ENCODE measurements at regions not wholly inside any gene's neighbourhood (a gene's known extent, or its start where the extent isn't known, plus 50 kb on each side); places are given as distances from the start of the nearest gene placed in this dataset.

DNA sequence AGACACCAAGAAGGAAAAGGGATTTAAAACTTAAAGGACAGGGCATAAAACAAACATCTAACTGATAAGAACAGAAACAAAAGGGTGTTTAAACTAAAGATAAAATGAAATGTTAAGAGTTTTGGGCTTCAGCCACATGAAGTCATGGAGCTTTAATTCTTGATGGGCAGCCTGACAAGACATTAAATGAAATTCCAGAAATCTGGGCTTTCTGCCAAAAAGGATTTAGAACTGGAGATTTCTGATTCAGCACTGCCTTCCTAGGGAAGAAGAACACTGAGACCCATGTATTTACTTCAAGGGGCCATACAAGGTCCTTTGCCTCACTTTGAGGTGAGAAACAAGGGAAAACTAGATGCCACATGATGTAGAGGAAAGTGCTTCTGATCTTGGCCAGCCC is 355.9 kb upstream of the RAG2 start:
- Histone ChIP-seq H3K4me1 (ENCODE audit: control insufficient read depth in 1 of 2, insufficient read depth in 2 of 2, low read length in 2 of 2) (no peaks in the 10 kb centered on the region), H3K27me3 (ENCODE audit: low read depth, low read length) (no peaks in the 10 kb centered on the region), H3K9me3 (ENCODE audit: control insufficient read depth in 1 of 2, low read length in 2 of 2) (peaks cover 0 to 4% of the 10 kb centered on the region in 2 donors), H3K4me3 (ENCODE audit: low read depth in 1 of 2, low read length in 2 of 2) (no peak overlapping the region), H3K27ac (ENCODE audit: low read length) (no peak overlapping the region), H3K36me3 (ENCODE audit: control insufficient read depth in 1 of 2, insufficient read depth in 2 of 2, low read length in 2 of 2) (no peaks in the 10 kb centered on the region)

DNA sequence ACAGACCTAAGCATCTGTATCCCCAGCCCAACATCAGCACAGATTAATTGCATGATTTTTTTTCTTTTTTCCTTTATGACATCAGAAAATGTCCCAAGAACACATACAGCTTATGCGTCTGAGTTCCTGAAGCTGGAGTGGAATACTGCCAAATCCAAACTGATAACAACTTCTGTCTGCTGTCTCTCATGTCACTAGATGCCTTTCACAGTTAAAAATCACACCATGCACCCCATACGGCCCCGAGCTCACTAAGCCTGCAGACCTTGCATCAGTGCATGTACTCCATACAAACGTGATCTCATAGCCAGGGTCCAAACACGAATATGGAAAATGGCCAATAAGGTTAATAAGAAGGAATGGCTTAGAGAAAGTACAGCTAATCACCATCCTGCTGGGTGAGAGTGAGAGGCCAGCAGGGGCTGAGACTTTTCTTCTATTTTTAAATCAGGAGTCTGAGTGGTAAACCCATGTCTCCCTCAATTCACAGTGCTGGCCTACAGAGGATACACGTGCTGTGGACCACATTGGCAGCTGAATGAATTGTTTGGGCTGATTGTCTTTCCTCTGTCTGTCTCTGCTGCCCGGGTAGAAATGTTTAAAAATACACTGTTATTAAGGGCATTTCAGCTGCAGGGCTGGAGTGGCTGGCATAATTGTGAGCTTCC is 350.6 kb upstream of the RAG2 start:
- Histone ChIP-seq H3K4me3 (ENCODE audit: low read depth in 1 of 2, low read length in 2 of 2) (no peak overlapping the region), H3K27me3 (ENCODE audit: low read depth, low read length) (no peaks in the 10 kb centered on the region), H3K36me3 (ENCODE audit: control insufficient read depth in 1 of 2, insufficient read depth in 2 of 2, low read length in 2 of 2) (no peaks in the 10 kb centered on the region), H3K9me3 (ENCODE audit: control insufficient read depth in 1 of 2, low read length in 2 of 2) (no peaks in the 10 kb centered on the region), H3K4me1 (ENCODE audit: control insufficient read depth in 1 of 2, insufficient read depth in 2 of 2, low read length in 2 of 2) (no peaks in the 10 kb centered on the region), H3K27ac (ENCODE audit: low read length) (no peak overlapping the region)

DNA sequence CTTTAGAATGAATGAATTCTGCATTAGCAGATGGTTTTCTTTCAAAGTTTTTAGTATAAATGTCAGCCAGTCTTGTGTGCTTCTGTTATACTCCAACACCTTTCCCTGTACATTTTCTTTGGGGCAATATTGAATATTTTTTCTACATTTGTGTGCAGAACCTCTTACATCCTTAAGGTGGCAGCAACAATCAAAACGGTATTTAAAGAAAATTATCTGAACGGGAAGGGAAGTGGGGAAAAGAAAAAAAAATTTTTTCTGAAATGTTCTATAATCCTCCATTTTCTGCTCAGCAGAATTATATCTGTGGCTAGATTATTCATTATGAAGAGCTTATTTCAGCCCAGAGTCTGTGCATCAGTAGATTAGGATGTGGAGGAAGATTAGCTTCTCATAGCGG is 347.3 kb upstream of the RAG2 start:
- Histone ChIP-seq H3K4me1 (ENCODE audit: control insufficient read depth in 1 of 2, insufficient read depth in 2 of 2, low read length in 2 of 2) (no peaks in the 10 kb centered on the region), H3K36me3 (ENCODE audit: control insufficient read depth in 1 of 2, insufficient read depth in 2 of 2, low read length in 2 of 2) (no peaks in the 10 kb centered on the region), H3K9me3 (ENCODE audit: control insufficient read depth in 1 of 2, low read length in 2 of 2) (no peaks in the 10 kb centered on the region), H3K27ac (ENCODE audit: low read length) (no peak overlapping the region), H3K27me3 (ENCODE audit: low read depth, low read length) (no peaks in the 10 kb centered on the region), H3K4me3 (ENCODE audit: low read depth in 1 of 2, low read length in 2 of 2) (no peak overlapping the region)

DNA sequence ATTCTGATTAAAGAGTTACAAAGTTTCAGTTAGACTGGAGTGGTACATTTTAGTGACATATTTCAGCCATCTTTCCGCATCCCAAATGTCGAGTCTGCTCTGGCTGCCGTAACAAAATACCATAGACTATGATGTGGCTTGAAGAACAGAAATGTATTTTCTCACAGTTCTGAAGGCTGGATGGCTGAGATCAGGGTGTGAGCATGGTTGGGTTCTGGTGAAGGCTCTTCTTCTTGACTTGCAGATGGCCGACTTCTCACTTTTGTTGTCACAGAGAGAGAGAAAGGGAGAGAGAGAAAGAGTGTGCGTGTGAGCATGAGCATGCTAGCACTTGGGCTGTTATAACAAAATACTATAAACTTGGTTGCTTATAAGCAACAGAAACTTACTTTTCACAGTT is 335.4 kb upstream of the RAG2 start:
- no peak overlapping the region for H3K4me3 ChIP-seq (ENCODE audit: low read depth in 1 of 2, low read length in 2 of 2)
- no peak overlapping the region for H3K27ac ChIP-seq (ENCODE audit: low read length)
- H3K36me3 ChIP-seq (ENCODE audit: control insufficient read depth in 1 of 2, insufficient read depth in 2 of 2, low read length in 2 of 2) = no peaks in the 10 kb centered on the region
- no peaks in the 10 kb centered on the region for H3K4me1 ChIP-seq (ENCODE audit: control insufficient read depth in 1 of 2, insufficient read depth in 2 of 2, low read length in 2 of 2)
- no peaks in the 10 kb centered on the region for H3K27me3 ChIP-seq (ENCODE audit: low read depth, low read length)
- no peaks in the 10 kb centered on the region for H3K9me3 ChIP-seq (ENCODE audit: control insufficient read depth in 1 of 2, low read length in 2 of 2)

DNA sequence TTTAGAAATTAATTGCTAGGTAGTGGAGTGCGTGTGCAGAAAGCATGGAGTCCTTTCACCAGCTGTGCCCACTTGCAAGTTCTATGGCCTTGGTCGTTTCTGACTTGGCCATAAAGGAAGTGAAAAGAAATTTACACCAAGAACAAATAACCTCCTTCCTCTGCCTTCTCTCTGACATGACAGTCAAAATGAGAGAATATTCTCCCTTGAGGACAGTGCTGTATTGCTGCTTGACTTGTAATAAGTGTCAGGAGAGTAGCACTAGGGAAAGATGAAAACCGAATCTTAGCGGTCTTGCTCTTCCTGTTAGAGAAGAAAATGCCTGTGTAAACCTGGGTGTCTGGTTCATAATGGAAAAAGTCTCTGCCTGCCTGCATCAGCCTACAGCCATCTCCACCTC is 333.1 kb upstream of the RAG2 start:
- H3K36me3 ChIP-seq (ENCODE audit: control insufficient read depth in 1 of 2, insufficient read depth in 2 of 2, low read length in 2 of 2) = no peaks in the 10 kb centered on the region
- no peaks in the 10 kb centered on the region for H3K9me3 ChIP-seq (ENCODE audit: control insufficient read depth in 1 of 2, low read length in 2 of 2)
- no peaks in the 10 kb centered on the region for H3K27me3 ChIP-seq (ENCODE audit: low read depth, low read length)
- no peaks in the 10 kb centered on the region for H3K4me1 ChIP-seq (ENCODE audit: control insufficient read depth in 1 of 2, insufficient read depth in 2 of 2, low read length in 2 of 2)
- H3K4me3 ChIP-seq (ENCODE audit: low read depth in 1 of 2, low read length in 2 of 2) = no peak overlapping the region
- no peak overlapping the region for H3K27ac ChIP-seq (ENCODE audit: low read length)

DNA sequence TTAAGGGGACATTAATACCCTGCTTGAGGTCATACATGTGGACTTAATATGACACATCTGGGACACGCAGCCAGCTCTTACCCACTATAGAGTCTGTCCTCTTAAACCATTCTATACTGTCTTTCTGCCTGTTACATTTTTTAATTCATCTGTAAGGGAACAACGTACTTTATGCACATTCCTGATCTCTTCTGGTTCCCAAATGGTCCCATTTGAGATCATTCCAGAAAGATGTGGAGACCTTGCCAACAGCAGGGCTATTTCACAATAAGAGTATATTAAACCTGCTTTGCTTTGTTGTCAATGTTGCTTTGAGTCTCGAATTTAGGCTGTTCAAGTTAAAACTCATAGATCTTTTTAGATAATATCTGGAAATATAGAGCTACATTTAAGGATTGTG is 332.2 kb upstream of the RAG2 start:
- H3K9me3 ChIP-seq (ENCODE audit: control insufficient read depth in 1 of 2, low read length in 2 of 2) = no peaks in the 10 kb centered on the region
- H3K4me1 ChIP-seq (ENCODE audit: control insufficient read depth in 1 of 2, insufficient read depth in 2 of 2, low read length in 2 of 2) = no peaks in the 10 kb centered on the region
- no peaks in the 10 kb centered on the region for H3K27me3 ChIP-seq (ENCODE audit: low read depth, low read length)
- no peak overlapping the region for H3K27ac ChIP-seq (ENCODE audit: low read length)
- H3K4me3 ChIP-seq (ENCODE audit: low read depth in 1 of 2, low read length in 2 of 2) = no peak overlapping the region
- no peaks in the 10 kb centered on the region for H3K36me3 ChIP-seq (ENCODE audit: control insufficient read depth in 1 of 2, insufficient read depth in 2 of 2, low read length in 2 of 2)

DNA sequence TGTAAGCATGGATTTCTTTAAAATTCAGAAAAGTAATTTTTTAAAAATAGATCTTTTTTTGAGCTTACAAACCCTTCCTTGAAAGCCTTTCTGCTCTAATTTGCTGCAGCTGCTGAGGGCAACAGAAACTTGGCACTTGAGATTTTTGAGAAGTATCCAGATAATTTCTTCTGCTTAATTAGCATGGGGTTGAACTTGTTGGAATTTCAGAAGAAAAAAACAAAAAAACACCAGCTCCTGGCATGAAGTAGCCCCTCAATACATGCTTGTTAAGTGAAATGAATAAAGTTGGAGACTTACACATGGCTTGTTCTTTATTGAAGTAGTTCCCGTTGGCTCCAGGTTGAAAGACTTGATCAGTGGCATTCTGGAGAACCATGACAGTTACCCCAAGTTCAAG is 331.4 kb upstream of the RAG2 start:
- Histone ChIP-seq H3K4me3 (ENCODE audit: low read depth in 1 of 2, low read length in 2 of 2) (no peak overlapping the region), H3K36me3 (ENCODE audit: control insufficient read depth in 1 of 2, insufficient read depth in 2 of 2, low read length in 2 of 2) (no peaks in the 10 kb centered on the region), H3K4me1 (ENCODE audit: control insufficient read depth in 1 of 2, insufficient read depth in 2 of 2, low read length in 2 of 2) (no peaks in the 10 kb centered on the region), H3K27me3 (ENCODE audit: low read depth, low read length) (no peaks in the 10 kb centered on the region), H3K9me3 (ENCODE audit: control insufficient read depth in 1 of 2, low read length in 2 of 2) (no peaks in the 10 kb centered on the region), H3K27ac (ENCODE audit: low read length) (no peak overlapping the region)

DNA sequence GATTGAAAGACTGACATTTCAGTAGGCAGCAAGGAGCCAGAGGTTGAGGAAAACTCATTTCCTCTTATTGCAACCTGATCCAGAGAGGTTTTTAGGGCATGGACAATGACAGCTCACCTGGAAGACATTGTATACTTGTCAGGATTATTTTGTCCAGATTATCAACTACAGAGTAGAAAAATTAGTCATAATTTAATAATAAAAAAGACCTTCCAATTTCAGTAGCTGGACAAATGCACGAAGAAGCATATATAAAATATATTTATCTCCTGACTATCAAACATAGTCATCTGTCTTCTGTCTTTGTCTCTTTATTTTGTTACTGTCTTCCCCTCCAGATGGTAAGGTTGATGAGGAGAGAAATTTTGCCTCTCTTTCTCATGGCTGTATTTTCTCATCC is 330.6 kb upstream of the RAG2 start:
- Histone ChIP-seq H3K9me3 (ENCODE audit: control insufficient read depth in 1 of 2, low read length in 2 of 2) (no peaks in the 10 kb centered on the region), H3K4me3 (ENCODE audit: low read depth in 1 of 2, low read length in 2 of 2) (no peak overlapping the region), H3K27me3 (ENCODE audit: low read depth, low read length) (no peaks in the 10 kb centered on the region), H3K27ac (ENCODE audit: low read length) (no peak overlapping the region), H3K4me1 (ENCODE audit: control insufficient read depth in 1 of 2, insufficient read depth in 2 of 2, low read length in 2 of 2) (no peaks in the 10 kb centered on the region), H3K36me3 (ENCODE audit: control insufficient read depth in 1 of 2, insufficient read depth in 2 of 2, low read length in 2 of 2) (no peaks in the 10 kb centered on the region)

DNA sequence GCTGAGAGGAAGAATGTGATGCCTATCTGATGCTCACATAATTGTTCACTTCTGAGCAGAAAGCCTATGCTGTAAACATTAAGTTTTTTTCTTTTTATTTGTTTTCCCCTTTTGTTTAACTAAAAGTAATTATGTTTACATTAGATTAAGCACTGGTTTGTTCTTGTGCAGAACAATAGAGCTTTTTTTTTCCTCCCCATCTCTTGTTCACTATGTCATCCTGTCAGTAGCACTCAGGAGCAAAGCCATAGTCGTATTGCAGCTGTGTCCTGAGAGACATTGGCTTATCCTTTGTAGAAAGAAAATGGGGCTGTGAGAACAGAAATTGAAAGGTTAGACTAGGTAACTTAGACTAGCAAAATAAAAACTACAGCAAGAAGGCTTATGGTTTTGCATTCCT is 301.8 kb upstream of the RAG2 start:
- H3K36me3 ChIP-seq (ENCODE audit: control insufficient read depth in 1 of 2, insufficient read depth in 2 of 2, low read length in 2 of 2) = no peaks in the 10 kb centered on the region
- H3K4me1 ChIP-seq (ENCODE audit: control insufficient read depth in 1 of 2, insufficient read depth in 2 of 2, low read length in 2 of 2) = no peaks in the 10 kb centered on the region
- H3K27ac ChIP-seq (ENCODE audit: low read length) = no peak overlapping the region
- H3K9me3 ChIP-seq (ENCODE audit: control insufficient read depth in 1 of 2, low read length in 2 of 2) = no peaks in the 10 kb centered on the region
- no peak overlapping the region for H3K4me3 ChIP-seq (ENCODE audit: low read depth in 1 of 2, low read length in 2 of 2)
- no peaks in the 10 kb centered on the region for H3K27me3 ChIP-seq (ENCODE audit: low read depth, low read length)

DNA sequence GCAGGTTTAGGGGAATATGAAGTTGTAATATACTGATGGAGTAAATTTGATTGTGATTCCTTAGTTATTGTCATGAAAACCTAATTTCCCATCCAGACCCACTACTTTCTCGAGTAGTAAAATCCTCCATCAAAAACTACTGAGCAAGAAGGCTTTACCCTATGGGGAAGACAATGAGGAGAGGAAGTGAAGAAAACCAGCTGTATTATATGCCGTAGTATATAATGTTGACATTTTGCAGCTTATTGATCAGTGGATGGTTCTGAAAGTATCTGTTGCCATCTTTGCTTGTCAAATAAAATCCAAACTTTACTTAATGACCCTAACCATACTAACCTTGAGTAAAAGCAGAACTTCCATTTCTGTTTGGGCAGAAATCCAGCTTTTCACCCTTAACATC is 292.8 kb upstream of the RAG2 start:
- H3K27me3 ChIP-seq (ENCODE audit: low read depth, low read length) = no peaks in the 10 kb centered on the region
- no peaks in the 10 kb centered on the region for H3K4me1 ChIP-seq (ENCODE audit: control insufficient read depth in 1 of 2, insufficient read depth in 2 of 2, low read length in 2 of 2)
- no peak overlapping the region for H3K27ac ChIP-seq (ENCODE audit: low read length)
- H3K36me3 ChIP-seq (ENCODE audit: control insufficient read depth in 1 of 2, insufficient read depth in 2 of 2, low read length in 2 of 2) = no peaks in the 10 kb centered on the region
- H3K9me3 ChIP-seq (ENCODE audit: control insufficient read depth in 1 of 2, low read length in 2 of 2) = no peaks in the 10 kb centered on the region
- no peak overlapping the region for H3K4me3 ChIP-seq (ENCODE audit: low read depth in 1 of 2, low read length in 2 of 2)

DNA sequence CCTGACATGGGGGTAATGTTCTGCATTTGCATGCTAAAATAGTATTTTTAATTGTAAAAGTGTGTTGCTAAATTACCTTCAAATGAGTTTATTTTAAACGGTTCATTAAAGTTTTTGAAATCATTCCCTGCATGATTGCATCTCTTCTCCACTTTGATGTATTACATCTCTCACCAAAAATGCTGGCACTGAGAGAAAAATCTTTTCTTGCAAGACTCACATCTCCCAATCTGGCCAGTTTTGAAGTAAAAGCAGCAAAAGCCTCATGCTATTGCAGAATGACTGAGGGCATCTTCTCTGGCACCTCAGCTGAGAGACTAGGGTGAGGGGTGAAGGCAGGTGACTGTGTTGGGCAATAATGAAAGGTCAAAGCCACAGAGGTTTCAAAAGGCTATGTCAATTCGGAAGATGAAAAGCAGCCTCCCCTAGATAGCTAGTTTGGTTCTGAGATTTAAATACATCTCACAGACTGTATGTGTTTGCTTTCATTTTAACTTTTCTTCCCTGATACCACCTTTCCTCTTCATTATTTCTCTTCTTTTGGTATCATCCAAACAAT is 292.2 kb upstream of the RAG2 start:
- Histone ChIP-seq H3K4me1 (ENCODE audit: control insufficient read depth in 1 of 2, insufficient read depth in 2 of 2, low read length in 2 of 2) (no peaks in the 10 kb centered on the region), H3K9me3 (ENCODE audit: control insufficient read depth in 1 of 2, low read length in 2 of 2) (no peaks in the 10 kb centered on the region), H3K27ac (ENCODE audit: low read length) (no peak overlapping the region)

DNA sequence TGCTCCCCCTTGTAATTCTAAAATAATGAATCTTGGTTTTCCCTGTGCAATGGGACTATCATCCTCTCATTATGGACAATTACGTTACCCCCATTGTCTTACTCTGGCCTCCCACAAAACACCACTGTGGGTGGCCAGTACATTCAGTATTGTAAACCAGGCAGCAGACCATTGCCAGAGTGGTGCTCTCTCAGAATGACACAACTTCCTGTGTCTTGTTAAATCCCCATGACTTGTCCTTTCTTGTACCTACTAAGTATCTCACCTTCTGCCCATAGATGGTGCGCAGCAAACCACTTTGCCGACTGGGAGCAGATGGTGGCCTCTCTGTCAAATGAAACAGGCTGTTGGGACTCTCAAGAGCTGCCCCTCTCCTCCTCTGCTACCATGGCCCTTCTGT is 287.1 kb upstream of the RAG2 start:
- Histone ChIP-seq H3K9me3 (ENCODE audit: control insufficient read depth in 1 of 2, low read length in 2 of 2) (no peaks in the 10 kb centered on the region), H3K27me3 (ENCODE audit: low read depth, low read length) (no peaks in the 10 kb centered on the region), H3K4me1 (ENCODE audit: control insufficient read depth in 1 of 2, insufficient read depth in 2 of 2, low read length in 2 of 2) (no peaks in the 10 kb centered on the region), H3K36me3 (ENCODE audit: control insufficient read depth in 1 of 2, insufficient read depth in 2 of 2, low read length in 2 of 2) (no peaks in the 10 kb centered on the region), H3K27ac (ENCODE audit: low read length) (no peak overlapping the region), H3K4me3 (ENCODE audit: low read depth in 1 of 2, low read length in 2 of 2) (no peak overlapping the region)

More for the DNA sequence above, 292.2 kb upstream of the RAG2 start:
- Histone ChIP-seq H3K4me3 (ENCODE audit: low read depth in 1 of 2, low read length in 2 of 2) (no peak overlapping the region), H3K27me3 (ENCODE audit: low read depth, low read length) (no peaks in the 10 kb centered on the region), H3K36me3 (ENCODE audit: control insufficient read depth in 1 of 2, insufficient read depth in 2 of 2, low read length in 2 of 2) (no peaks in the 10 kb centered on the region)
